ENCODE measurements at regions not wholly inside any gene's neighbourhood (a gene's known extent, or its start where the extent isn't known, plus 50 kb on each side); places are given as distances from the start of the nearest gene placed in this dataset.

DNA sequence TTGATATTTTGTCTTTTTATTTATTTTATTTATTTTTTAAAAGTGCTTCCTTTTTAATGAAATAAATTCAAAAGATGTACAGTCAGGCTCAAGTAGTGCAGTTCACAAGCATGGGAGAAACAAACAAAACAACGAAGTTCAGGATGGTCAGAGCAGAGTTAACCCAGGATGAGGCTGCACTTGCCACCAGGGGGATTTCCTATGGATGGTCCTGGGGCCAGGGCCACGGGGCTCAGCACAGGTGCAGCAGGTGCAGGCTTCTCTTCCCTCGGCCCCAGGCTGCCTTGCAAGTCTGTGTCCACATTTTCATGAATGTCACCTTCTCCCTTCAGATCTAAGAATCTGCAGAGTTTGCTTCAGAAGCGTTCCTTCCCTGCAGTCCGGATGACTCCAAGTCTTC is 76.5 kb downstream of the CDCA7 start:
- H3K4me3 ChIP-seq (ENCODE audit: low read length) = no peak overlapping the region
- no peaks in the 10 kb centered on the region for H3K36me3 ChIP-seq (replicated peaks; ENCODE audit: insufficient read depth, low read length)
- H3K27me3 ChIP-seq (replicated peaks; ENCODE audit: insufficient read depth, low read length) = no peaks in the 10 kb centered on the region
- H3K9me2 ChIP-seq (replicated peaks; ENCODE audit: insufficient read depth, low read length) = no peaks in the 10 kb centered on the region
- DNase-seq = no peak
- H3K4me2 ChIP-seq (ENCODE audit: low read depth, low read length) = no peak overlapping the region
- no peak overlapping the region for H3K9ac ChIP-seq (ENCODE audit: low read length)
- H3K9me3 ChIP-seq (replicated peaks; ENCODE audit: insufficient read depth, low read length) = no peaks in the 10 kb centered on the region
- H3K27ac ChIP-seq (ENCODE audit: low read length) = no peak overlapping the region
- H2AFZ ChIP-seq (ENCODE audit: low read length) = no peak overlapping the region
- H3K79me2 ChIP-seq (ENCODE audit: low read length) = no peaks in the 10 kb centered on the region
- no peak for TF ChIP-seq EZH2phosphoT487 (IDR thresholded peaks at IDR 0.05; ENCODE audit: low read length)
- TF ChIP-seq, protein P1, sequence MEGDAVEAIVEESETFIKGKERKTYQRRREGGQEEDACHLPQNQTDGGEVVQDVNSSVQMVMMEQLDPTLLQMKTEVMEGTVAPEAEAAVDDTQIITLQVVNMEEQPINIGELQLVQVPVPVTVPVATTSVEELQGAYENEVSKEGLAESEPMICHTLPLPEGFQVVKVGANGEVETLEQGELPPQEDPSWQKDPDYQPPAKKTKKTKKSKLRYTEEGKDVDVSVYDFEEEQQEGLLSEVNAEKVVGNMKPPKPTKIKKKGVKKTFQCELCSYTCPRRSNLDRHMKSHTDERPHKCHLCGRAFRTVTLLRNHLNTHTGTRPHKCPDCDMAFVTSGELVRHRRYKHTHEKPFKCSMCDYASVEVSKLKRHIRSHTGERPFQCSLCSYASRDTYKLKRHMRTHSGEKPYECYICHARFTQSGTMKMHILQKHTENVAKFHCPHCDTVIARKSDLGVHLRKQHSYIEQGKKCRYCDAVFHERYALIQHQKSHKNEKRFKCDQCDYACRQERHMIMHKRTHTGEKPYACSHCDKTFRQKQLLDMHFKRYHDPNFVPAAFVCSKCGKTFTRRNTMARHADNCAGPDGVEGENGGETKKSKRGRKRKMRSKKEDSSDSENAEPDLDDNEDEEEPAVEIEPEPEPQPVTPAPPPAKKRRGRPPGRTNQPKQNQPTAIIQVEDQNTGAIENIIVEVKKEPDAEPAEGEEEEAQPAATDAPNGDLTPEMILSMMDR (IDR thresholded peaks at IDR 0.05; ENCODE audit: low read length) = no peak
- H3F3A ChIP-seq (ENCODE audit: insufficient read depth, low read length) = no peaks in the 10 kb centered on the region
- no peaks in the 10 kb centered on the region for H3K4me1 ChIP-seq (ENCODE audit: low read length)
- H4K20me1 ChIP-seq (ENCODE audit: insufficient read depth, low read length) = no peaks in the 10 kb centered on the region

GRCh38 chr2:173432049-173432754 is 77.5 kb downstream of the CDCA7 start:
- H3K27ac ChIP-seq (ENCODE audit: low read length) = no peak overlapping the region
- H3K4me1 ChIP-seq (ENCODE audit: low read length) = no peaks in the 10 kb centered on the region
- H3K9me2 ChIP-seq (replicated peaks; ENCODE audit: insufficient read depth, low read length) = no peaks in the 10 kb centered on the region
- no peaks in the 10 kb centered on the region for H3K36me3 ChIP-seq (replicated peaks; ENCODE audit: insufficient read depth, low read length)
- no peaks in the 10 kb centered on the region for H3F3A ChIP-seq (ENCODE audit: insufficient read depth, low read length)
- H3K4me2 ChIP-seq (ENCODE audit: low read depth, low read length) = no peak overlapping the region
- no peak overlapping the region for H3K9ac ChIP-seq (ENCODE audit: low read length)
- H2AFZ ChIP-seq (ENCODE audit: low read length) = no peak overlapping the region
- H3K27me3 ChIP-seq (replicated peaks; ENCODE audit: insufficient read depth, low read length) = no peaks in the 10 kb centered on the region
- no peaks in the 10 kb centered on the region for H4K20me1 ChIP-seq (ENCODE audit: insufficient read depth, low read length)
- no peak overlapping the region for H3K4me3 ChIP-seq (ENCODE audit: low read length)
- H3K9me3 ChIP-seq (replicated peaks; ENCODE audit: insufficient read depth, low read length) = no peaks in the 10 kb centered on the region
- no peak for TF ChIP-seq EZH2 (optimal IDR thresholded peaks at IDR 0.05; ENCODE audit: low read depth, low read length)
- TF ChIP-seq, protein P1 (IDR thresholded peaks at IDR 0.05; ENCODE audit: low read length) = no peak
- no peak for TF ChIP-seq EZH2phosphoT487 (IDR thresholded peaks at IDR 0.05; ENCODE audit: low read length)
- DNase-seq = no peak
- no peaks in the 10 kb centered on the region for H3K79me2 ChIP-seq (ENCODE audit: low read length)

DNA sequence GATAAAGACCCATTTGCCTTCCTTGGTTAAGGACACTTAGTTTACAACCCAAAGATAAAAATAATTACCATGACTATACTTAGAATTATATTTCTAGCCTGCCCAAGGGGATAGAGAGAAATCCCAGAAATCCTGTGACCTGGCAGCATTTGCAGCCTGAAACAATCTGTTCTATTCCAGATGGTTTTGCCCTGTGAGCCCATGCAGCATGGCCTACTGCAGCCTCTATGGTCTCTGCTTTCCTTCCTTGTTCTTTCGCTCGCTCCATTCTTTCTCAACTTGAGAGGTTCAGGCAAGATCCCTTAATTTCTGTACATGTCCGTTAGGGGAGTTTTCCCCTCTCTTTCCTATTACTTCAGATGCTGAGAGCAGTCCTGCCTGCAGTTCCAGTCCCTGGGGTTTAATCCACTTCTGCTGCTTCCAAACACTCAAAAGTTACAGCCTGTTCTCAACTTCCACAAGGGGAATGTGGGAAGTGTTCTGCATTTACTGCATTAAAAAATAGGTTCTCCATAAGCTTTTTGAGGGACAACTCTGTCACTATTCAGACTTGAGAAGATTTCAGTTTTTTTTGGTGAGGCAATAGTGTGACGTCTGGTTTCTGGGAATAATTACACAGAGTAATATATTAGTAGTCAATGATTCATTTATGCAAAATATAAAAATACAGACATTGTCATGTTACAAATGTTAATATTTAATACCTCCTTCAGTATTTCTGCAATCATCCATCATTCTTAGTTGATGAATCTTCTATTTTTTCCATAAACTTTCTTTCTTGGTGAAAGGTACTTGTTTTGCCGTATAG is 80.3 kb downstream of the CDCA7 start:
- no peaks in the 10 kb centered on the region for H3K36me3 ChIP-seq (replicated peaks; ENCODE audit: insufficient read depth, low read length)
- H3K4me3 ChIP-seq (ENCODE audit: low read length) = no peak overlapping the region
- no peak overlapping the region for H3K9ac ChIP-seq (ENCODE audit: low read length)
- TF ChIP-seq, protein P1 (IDR thresholded peaks at IDR 0.05; ENCODE audit: low read length) = no peak
- TF ChIP-seq EZH2 (optimal IDR thresholded peaks at IDR 0.05; ENCODE audit: low read depth, low read length) (no peak), EZH2phosphoT487 (IDR thresholded peaks at IDR 0.05; ENCODE audit: low read length) (no peak)
- no peaks in the 10 kb centered on the region for H3K79me2 ChIP-seq (ENCODE audit: low read length)
- no peak overlapping the region for H2AFZ ChIP-seq (ENCODE audit: low read length)
- H4K20me1 ChIP-seq (ENCODE audit: insufficient read depth, low read length) = no peaks in the 10 kb centered on the region
- H3K9me3 ChIP-seq (replicated peaks; ENCODE audit: insufficient read depth, low read length) = no peaks in the 10 kb centered on the region
- no peak overlapping the region for H3K27ac ChIP-seq (ENCODE audit: low read length)
- H3F3A ChIP-seq (ENCODE audit: insufficient read depth, low read length) = no peaks in the 10 kb centered on the region
- no peak for DNase-seq
- no peaks in the 10 kb centered on the region for H3K4me1 ChIP-seq (ENCODE audit: low read length)
- no peaks in the 10 kb centered on the region for H3K9me2 ChIP-seq (replicated peaks; ENCODE audit: insufficient read depth, low read length)
- no peak overlapping the region for H3K4me2 ChIP-seq (ENCODE audit: low read depth, low read length)
- no peaks in the 10 kb centered on the region for H3K27me3 ChIP-seq (replicated peaks; ENCODE audit: insufficient read depth, low read length)
